HG02970 (cell line): ENCODE measurements at regions not wholly inside any gene's neighbourhood (a gene's known extent, or its start where the extent isn't known, plus 50 kb on each side); places are given as distances from the start of the nearest gene placed in this dataset.

Source experiments
- ATAC-seq: cut with Tn5 transposase; IDR thresholded peaks from one replicate; pipeline ENCODE4 v1.9.1; 2021; ENCODE audit warnings: mild to moderate bottlenecking, moderate library complexity, moderate number of reproducible peaks; ENCODE audit not compliant: unreplicated experiment, low FRiP score

- no peak for ATAC-seq
Observed at GRCh38 chr15:60204131-60204885, 193.5 kb downstream of the ANXA2 start.

DNA sequence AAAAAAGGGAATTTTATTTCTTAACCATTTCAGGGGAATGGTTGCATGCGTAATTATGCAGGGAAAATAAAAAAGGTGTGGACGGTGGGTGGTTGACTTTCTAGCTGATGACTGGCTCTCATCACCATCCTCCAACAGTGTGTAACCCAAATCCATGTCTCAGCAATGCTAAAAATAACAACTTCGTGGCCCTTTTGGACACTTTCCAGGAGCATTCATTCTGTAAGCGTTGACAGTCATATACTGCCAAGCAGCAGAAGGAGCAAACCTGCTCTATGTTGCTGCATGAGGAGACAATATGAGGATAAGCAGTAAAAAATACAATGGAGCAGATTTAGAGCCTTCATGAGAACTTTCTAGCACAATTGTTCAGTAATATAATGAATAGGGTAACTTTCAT, 189.1 kb downstream of the ANXA2 start:
- no peak for ATAC-seq

GRCh38 chr15:60212536-60212935, 185.2 kb downstream of the ANXA2 start:
- ATAC-seq, result no peak

- no peak for ATAC-seq
Observed at GRCh38 chr15:60213377-60214000, 184.3 kb downstream of the ANXA2 start.

GRCh38 chr15:60214201-60214600, 183.6 kb downstream of the ANXA2 start:
- ATAC-seq, result no peak

- no peak for ATAC-seq
Observed at GRCh38 chr15:60215225-60215963, 182.4 kb downstream of the ANXA2 start.

DNA sequence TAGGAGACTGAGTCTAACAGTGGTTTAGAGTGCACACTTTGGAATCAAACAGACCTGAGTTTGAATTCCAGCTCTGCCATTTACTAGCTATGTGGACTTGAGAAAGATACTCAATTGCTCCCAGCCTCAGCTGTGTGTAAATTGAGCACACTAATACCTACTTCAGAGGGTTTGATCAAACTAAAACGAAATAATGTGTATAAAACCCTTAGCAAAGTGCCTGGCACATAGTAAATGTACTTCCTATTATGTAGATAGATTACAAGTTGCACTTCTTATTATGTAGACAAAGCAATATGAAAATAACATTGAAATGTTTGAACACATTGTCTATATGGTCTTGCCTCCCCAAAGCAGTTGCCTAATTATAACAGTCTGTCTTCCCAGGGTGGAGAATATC, 180.6 kb downstream of the ANXA2 start:
- ATAC-seq, result no peak

- no peak for ATAC-seq
Observed at GRCh38 chr15:60218256-60218655, 179.5 kb downstream of the ANXA2 start.

GRCh38 chr15:60219866-60220265, 177.9 kb downstream of the ANXA2 start:
- no peak for ATAC-seq

GRCh38 chr15:60221356-60221755, 176.4 kb downstream of the ANXA2 start:
- ATAC-seq, result no peak

GRCh38 chr15:60222404-60222803, 175.4 kb downstream of the ANXA2 start:
- ATAC-seq, result no peak

DNA sequence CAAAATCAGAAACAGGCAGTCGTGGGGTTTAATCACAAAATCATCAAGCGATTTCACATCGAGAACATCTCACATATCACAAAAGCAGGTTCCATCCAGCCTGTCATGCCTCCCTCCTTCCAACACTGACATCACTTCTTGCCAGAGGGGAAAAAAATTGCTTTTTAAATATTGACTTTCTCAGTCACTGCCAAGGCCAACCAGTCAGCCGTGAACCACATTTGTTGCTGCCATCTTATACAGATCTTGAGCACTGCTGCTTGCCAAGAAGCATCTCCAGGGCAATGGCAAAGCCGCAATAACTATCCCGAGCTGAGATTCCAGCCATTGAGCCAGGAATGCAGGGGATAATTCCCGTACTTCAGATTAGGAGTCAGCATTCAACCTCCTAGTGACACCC, 174.6 kb downstream of the ANXA2 start:
- no peak for ATAC-seq

GRCh38 chr15:60226924-60227323, 170.9 kb downstream of the ANXA2 start:
- no peak for ATAC-seq

- ATAC-seq, result no peak
Observed at GRCh38 chr15:60228101-60228500, 169.7 kb downstream of the ANXA2 start.

DNA sequence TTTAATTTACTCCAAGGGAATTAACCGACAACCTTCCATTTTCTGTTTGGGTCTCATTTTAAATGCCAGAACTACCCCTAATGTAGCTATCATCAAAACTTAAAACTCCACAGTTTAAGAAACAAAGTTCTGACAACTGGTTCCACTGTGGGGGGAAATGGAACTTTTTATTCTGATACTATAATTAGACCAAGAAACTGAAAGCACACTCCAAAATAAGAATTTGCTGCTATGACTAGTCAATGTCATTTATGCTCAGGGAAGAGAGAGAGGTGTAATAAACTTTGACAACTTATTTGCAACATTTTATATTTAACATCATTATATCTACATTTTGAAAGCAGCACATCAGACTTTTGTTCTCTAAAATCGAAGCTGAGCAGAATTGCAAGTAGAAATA, 169.2 kb downstream of the ANXA2 start:
- ATAC-seq, result no peak

DNA sequence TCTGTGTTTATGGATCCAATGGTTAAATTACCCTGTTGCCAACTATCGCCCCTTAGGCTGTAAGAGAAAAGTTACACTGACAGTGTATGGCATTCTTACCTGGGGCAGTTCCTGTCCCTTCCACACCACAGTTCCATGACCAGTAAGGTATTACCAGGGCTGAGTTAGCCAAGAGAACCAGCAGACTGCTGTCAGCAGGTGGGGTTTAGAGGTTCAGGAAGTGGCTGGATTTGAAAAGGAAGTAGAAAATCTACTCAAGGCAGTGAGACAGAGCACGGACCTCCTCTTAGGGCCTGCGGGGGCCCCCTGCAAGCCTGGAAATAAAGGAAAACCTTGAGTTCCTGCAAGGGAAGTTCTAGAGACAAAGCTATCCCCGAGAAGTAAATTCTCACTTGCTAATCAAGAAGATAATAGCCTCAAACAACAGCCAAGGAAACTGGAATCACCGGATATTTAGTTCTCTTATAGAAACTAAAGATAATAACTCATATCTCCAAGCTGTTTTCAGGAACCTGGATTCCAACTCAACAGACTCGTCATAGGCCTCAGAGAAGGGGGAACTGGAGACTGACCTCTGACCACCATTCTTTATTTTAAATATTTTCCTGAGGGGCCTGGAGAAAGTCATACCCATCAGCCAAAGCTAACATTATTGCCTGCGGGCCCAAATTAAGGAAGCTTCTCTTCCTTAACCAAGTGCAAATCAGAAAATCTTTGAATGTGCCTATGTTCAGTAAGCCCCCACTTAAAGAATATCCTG, 161.7 kb downstream of the ANXA2 start:
- no peak for ATAC-seq

DNA sequence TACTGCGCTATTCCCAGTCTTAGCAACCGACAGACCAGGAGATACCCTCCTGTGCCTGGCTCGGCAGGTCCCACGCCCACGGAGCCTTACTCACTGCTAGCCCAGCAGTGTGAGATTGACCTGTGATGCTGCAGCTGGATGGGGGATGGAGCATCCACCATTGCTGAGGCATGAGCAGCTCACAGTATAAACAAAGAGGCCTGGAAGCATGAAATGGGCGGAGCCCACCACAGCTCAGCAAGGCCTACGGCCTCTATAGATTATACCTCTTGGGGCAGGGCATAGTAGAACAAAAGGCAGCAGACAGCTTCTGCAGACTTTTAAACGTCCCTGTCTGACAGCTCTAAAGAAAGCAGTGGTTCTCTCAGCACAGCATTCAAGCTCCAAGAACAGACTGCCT, 160.3 kb downstream of the ANXA2 start:
- ATAC-seq, result no peak

DNA sequence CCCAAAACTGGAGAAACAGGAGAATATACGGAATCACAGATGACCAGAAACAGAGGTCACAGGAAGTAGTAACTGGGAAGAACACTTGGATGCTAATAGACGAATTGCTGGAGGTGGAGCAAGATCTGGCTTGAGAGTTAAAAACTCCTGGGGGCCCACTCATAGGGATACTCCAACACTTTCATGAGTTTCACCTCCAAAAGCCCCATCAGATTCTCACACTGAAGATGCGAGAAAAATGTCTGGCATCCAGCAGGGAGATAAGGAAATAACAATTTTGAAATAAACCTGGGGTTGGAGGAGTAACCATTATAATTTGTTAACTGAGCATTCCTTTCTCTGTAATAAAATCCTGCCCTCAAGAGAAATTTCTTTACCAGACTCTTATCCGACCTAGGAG, 154.0 kb downstream of the ANXA2 start:
- no peak for ATAC-seq

GRCh38 chr15:60244813-60245212, 153.0 kb downstream of the ANXA2 start:
- no peak for ATAC-seq

DNA sequence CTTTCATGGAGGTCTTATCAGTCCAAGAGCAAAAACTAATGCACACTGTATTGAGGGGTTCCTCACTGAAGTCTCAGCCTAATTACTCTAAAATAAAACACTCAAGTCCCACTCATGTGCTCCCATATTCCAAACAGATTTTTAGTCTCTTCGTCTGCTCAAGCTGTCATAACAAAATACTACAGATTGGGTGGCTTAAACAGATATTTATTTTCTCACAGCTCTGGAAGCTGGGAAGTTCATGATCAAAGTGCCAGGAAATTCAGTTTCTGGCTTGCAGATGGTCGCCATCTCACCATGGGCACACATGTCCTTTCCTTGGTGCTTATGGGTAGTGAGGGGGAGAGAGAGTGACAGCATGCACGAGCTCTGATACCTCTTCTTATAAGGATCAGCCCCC, 147.5 kb downstream of the ANXA2 start:
- ATAC-seq, result no peak
